Skeletal muscle tissue (tissue), 3 donors: ENCODE measurements at regions not wholly inside any gene's neighbourhood (a gene's known extent, or its start where the extent isn't known, plus 50 kb on each side); places are given as distances from the start of the nearest gene placed in this dataset.

Experiments
- H3K27ac ChIP-seq: one replicate; pipeline ENCODE4 v1.7.0; 2013; ENCODE audit warnings: mild to moderate bottlenecking, low read depth, low read length, inconsistent platforms
- H3K27me3 ChIP-seq, 3 donors: one replicate each; pipeline ENCODE4 v1.7.0; 2013; ENCODE audit warnings: low read length in 3 of 3; ENCODE audit not compliant: control insufficient read depth in 3 of 3, insufficient read depth in 3 of 3
- H3K36me3 ChIP-seq, 3 donors: one replicate each; pipeline ENCODE4 v1.7.0; 2013; ENCODE audit warnings: low read length in 3 of 3; ENCODE audit not compliant: control insufficient read depth in 3 of 3, insufficient read depth in 3 of 3
- H3K4me1 ChIP-seq, 3 donors: one replicate each; pipeline ENCODE4 v1.7.0; 2013; ENCODE audit warnings: low read length in 3 of 3, mild to moderate bottlenecking in 3 of 3; ENCODE audit not compliant: control insufficient read depth in 3 of 3, insufficient read depth in 3 of 3
- H3K4me3 ChIP-seq, 3 donors: one replicate each; pipeline ENCODE4 v1.7.0; 2013; ENCODE audit warnings: low read length in 3 of 3
- H3K9ac ChIP-seq, 3 donors: one replicate each; pipeline ENCODE4 v1.7.0; 2013; ENCODE audit warnings: low read length in 3 of 3, mild to moderate bottlenecking in 3 of 3, moderate library complexity in 2 of 3, low read depth in 1 of 3
- H3K9me3 ChIP-seq, 3 donors: one replicate each; pipeline ENCODE4 v1.7.0; 2013; ENCODE audit warnings: low read length in 3 of 3; ENCODE audit not compliant: control insufficient read depth in 3 of 3
- donor health status: Osteomylitis.

DNA sequence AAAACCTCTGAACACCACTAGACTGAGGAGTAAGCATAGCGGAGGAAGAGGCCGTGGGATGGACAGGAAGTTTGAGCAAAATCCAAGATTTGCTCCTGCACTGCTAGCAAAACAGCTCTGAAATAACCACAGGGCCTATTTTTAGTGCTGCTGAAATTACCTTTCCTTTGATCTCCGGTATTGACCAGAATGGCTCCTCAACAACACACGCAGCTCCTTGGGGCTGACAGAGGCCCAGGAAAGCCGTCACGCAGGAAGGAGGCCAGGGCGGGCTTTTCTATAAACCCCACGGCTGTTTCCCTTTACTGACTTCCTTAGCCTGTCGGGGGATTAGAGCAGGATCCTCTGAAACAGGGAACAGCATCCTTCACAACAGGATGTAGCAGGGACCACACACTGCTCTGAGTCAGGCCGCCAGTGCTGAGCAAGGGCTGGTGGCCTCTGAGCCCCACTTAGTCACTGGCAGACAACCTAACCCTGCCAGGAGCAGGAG, 80.8 kb upstream of the LCLAT1 start:
- Histone ChIP-seq H3K4me1 (peaks cover 8 to 12% (median 9%) of the 10 kb centered on the region in 3 donors), H3K27me3 (peaks cover 0 to 6% (median 0%) of the 10 kb centered on the region in 3 donors), H3K9me3 (no peaks in the 10 kb centered on the region), H3K9ac (no peak overlapping the region), H3K36me3 (no peaks in the 10 kb centered on the region), H3K27ac (no peak overlapping the region), H3K4me3 (no peak overlapping the region)

DNA sequence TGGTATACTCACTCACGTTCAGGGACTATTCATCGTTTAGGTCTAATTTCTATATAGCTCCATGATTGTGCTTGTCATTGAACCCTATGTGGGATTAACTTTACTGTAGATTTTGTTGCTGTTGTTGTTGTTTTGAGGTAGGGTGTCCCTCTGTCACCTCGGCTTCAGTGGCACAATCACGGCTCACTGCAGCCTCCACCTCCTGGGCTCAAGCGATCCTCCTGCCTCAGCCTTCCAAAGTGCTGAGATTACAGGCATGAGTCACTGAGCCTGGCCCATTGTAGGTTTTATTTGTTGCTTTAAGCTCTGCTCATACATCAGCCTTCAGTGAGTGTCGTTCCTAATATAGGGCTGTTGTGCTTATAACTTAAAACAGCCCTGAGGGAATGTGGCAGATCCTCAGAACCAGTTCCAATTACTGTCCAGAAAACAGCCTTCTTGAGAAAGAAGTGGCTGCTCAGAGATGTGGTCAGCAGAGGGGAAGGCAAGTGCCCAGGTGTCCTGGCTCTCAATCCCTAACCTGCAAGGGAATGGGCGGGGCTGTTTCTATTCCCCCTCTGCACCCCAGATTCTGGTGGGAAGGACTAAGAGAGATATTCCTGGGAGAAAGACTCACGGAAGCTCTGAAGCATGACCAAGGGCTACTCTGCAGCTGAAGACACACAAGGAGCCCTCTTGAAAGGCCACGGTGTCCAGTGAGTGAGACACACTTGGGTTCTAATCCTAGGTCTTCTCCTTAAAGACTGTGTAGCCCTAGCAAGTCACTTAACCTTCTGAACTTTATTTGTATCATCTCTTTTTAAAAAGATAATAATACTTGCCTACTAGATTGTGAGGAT, 79.6 kb upstream of the LCLAT1 start:
- no peak overlapping the region for H3K4me3 ChIP-seq
- no peaks in the 10 kb centered on the region for H3K9me3 ChIP-seq
- H3K27ac ChIP-seq = no peak overlapping the region
- H3K4me1 ChIP-seq = peaks cover 7 to 11% (median 9%) of the 10 kb centered on the region in 3 donors
- H3K36me3 ChIP-seq = no peaks in the 10 kb centered on the region
- peaks cover 0 to 6% (median 0%) of the 10 kb centered on the region in 3 donors for H3K27me3 ChIP-seq
- no peak overlapping the region for H3K9ac ChIP-seq

DNA sequence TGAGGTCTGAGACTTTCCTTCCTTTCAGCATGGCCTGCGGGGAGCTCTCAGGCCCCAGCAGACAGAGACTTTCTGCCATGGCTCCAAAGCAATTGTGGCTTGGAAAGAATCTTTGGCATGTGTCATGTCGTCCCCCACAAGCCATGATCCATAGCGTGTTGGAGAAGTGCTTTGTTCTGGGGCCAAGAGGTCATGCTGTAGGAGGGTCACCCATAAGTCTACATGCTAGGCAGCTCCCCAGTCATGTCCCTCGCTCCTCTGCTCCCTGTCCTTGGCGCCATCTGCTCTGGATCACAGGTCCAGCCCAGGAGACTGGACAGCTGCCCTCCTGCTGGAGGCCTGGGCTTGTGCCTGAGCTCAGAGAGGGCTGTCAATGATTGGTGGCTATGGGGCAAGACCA, 78.8 kb upstream of the LCLAT1 start:
- Histone ChIP-seq H3K27ac (no peak overlapping the region), H3K9me3 (no peaks in the 10 kb centered on the region), H3K9ac (no peak overlapping the region), H3K36me3 (no peaks in the 10 kb centered on the region), H3K27me3 (peaks cover 0 to under 1% (median 0%) of the 10 kb centered on the region in 3 donors), H3K4me1 (peaks cover 3 to 5% (median 4%) of the 10 kb centered on the region in 3 donors), H3K4me3 (no peak overlapping the region)

DNA sequence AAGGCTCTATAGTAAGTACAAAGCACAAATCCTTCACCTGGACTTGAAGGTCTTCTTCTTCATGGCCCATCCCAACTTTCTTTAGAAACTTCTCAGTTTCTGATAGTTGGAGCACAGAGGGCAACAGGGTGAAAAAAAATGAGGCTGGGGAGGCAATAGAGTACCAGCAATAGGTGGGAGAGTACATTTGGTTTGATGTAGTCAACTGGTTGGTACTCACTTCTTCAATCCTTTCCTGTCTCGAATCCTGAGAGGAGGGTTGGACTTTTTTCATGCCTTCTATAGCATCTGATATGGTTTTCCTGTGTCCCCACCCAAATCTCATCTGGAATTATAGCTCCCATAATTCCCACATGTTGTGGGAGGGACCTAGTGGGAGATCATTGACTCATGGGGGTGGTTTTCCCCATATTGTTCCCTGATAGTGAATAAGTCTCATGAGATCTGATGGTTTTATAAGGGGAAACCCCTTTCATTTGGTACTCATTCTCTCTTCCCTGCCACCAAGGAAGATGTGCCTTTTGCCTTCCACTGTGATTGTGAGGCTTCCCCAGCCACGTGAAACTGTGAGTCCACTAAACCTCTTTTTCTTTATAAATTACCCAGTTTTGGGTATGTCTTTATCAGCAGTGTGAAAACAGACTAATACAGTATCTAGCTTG, 75.9 kb upstream of the LCLAT1 start:
- H3K9ac ChIP-seq = no peak overlapping the region

DNA sequence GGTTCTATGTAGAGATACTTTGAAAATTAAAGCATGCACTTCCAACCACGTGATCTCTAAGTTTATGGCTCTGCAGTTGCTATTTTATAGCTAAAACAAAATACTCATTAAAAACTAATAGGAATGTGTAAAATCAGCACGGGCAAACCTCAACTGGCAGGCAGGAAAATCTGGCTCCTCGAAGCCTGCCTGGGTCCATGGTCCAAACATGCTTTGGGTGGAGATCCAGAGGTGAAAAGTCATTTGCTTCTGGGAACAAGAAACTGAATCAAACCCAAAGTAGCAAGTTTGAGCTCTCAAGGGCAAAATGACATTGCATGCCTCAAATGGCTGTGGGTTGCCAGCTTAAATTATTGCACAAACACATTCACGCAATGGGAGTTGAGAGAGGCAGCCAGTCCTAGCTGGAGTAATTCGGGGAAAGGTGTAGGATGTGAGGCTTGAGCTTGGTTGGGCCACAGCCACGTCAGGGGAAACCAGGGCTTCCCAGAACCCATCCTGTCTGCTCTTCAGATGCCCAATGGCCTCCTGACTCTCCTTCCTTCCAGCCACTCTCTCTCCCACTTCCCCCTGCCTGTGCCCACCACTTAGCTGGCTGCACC, 75.2 kb upstream of the LCLAT1 start:
- Histone ChIP-seq H3K9ac (no peak overlapping the region), H3K27ac (no peak overlapping the region)

More for the DNA sequence above, 75.9 kb upstream of the LCLAT1 start:
- H3K27ac ChIP-seq = no peak overlapping the region
- H3K9me3 ChIP-seq = no peaks in the 10 kb centered on the region
- no peak overlapping the region for H3K4me3 ChIP-seq
- H3K36me3 ChIP-seq = no peaks in the 10 kb centered on the region
- peaks cover 0 to 2% (median 0%) of the 10 kb centered on the region in 3 donors for H3K27me3 ChIP-seq
- H3K4me1 ChIP-seq = peaks cover 2 to 5% (median 4%) of the 10 kb centered on the region in 3 donors

DNA sequence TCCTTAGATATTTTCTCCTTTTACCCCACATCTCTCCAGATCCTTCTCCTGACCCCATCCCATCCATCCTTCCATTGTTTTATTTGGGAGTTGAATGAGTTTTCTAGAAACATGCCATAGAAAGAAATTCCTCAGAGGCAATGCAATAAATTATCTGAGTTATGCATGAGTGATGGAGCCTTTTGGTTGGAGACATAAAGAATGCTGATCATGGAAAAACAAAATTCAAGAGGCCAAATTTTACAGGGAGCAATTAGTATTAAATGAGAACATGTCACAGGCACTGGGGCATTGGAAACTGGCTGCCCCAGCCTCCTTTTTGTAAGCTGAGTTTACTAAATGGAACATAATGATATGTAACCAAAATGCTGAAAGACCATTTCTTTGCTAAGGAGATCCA, 74.2 kb upstream of the LCLAT1 start:
- no peak overlapping the region for H3K27ac ChIP-seq
- no peak overlapping the region for H3K9ac ChIP-seq

More for the DNA sequence above, 75.2 kb upstream of the LCLAT1 start:
- Histone ChIP-seq H3K4me3 (no peak overlapping the region), H3K9me3 (no peaks in the 10 kb centered on the region), H3K27me3 (peaks cover 0 to 2% (median 0%) of the 10 kb centered on the region in 3 donors), H3K36me3 (no peaks in the 10 kb centered on the region), H3K4me1 (peaks cover 0 to 5% (median 3%) of the 10 kb centered on the region in 3 donors)

DNA sequence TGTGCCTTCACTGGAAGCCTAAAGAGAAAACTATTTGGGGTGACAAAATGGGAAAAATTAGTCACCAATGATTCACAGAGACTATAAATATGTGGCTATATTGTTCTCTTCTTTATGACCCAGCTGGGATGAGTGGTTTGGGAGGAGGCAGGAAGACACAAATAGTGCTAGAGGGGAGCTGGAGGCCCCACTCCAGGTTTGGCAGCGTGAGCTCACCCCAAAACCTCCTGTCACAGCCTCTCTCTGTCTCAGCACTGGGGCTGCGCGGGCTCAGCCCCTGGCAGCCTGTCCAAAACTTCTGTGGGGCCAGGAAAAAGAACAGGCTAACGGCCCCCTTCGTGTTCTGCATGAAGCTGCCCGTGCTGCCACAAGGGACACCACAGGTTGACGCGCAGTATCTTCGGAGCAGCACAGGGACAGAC, 73.2 kb upstream of the LCLAT1 start:
- Histone ChIP-seq H3K27me3 (peaks cover 0 to 2% (median 0%) of the 10 kb centered on the region in 3 donors), H3K4me1 (peaks cover 0 to 5% (median 3%) of the 10 kb centered on the region in 3 donors), H3K9me3 (no peaks in the 10 kb centered on the region), H3K4me3 (no peak overlapping the region), H3K36me3 (no peaks in the 10 kb centered on the region), H3K9ac (no peak overlapping the region), H3K27ac (no peak overlapping the region)

More for the DNA sequence above, 74.2 kb upstream of the LCLAT1 start:
- Histone ChIP-seq H3K4me3 (no peak overlapping the region), H3K4me1 (peaks cover 0 to 5% (median 3%) of the 10 kb centered on the region in 3 donors), H3K36me3 (no peaks in the 10 kb centered on the region), H3K9me3 (no peaks in the 10 kb centered on the region), H3K27me3 (peaks cover 0 to 2% (median 0%) of the 10 kb centered on the region in 3 donors)

DNA sequence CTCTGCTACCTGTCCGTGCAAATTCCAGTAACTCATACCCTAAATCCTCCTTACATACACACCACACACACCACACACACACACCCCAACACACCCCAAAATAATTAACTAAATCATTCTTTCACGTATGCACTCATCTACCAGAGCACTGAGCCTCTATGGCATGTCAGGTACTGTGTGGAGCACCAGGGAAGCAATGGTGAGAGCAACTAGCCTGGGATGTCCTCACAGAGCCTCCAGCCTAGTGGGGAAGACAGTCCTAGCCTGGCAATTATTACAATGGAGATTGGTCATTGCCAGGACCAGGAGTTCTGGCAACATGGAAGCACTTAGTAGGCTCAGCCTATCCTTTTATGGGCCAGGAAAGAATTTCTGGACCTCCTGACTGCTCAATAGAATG, 72.7 kb upstream of the LCLAT1 start:
- Histone ChIP-seq H3K9ac (no peak overlapping the region), H3K36me3 (no peaks in the 10 kb centered on the region)

DNA sequence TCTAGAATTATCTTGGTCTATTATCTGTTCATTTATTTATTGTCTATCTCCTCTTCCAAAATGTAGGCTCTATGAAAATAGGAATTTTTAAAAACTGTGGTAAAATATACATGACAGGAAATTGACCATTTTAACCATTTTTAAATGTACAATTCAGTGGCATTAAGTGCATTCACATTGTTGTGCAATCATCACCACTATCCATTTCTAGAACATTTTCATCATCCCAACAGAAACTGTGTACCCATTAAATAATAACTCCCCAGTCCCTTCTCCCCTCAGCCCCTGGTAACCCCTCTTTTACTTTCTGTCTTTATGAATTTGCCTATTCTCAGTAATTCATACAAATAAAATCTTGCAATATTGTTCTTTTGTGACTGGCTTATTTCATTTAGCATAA, 71.1 kb upstream of the LCLAT1 start:
- H3K9ac ChIP-seq = no peak overlapping the region

More for the DNA sequence above, 72.7 kb upstream of the LCLAT1 start:
- Histone ChIP-seq H3K27ac (no peak overlapping the region), H3K9me3 (no peaks in the 10 kb centered on the region), H3K4me1 (peaks cover 0 to 5% (median 3%) of the 10 kb centered on the region in 3 donors), H3K4me3 (no peak overlapping the region), H3K27me3 (peaks cover 0 to 2% (median 0%) of the 10 kb centered on the region in 3 donors)

More for the DNA sequence above, 71.1 kb upstream of the LCLAT1 start:
- Histone ChIP-seq H3K9me3 (no peaks in the 10 kb centered on the region), H3K27ac (no peak overlapping the region), H3K27me3 (peaks cover 0 to 2% (median 0%) of the 10 kb centered on the region in 3 donors), H3K4me3 (no peak overlapping the region), H3K4me1 (peaks cover 0 to 5% (median 3%) of the 10 kb centered on the region in 3 donors), H3K36me3 (no peaks in the 10 kb centered on the region)
